Loucy (cell line): ENCODE measurements at regions not wholly inside any gene's neighbourhood (a gene's known extent, or its start where the extent isn't known, plus 50 kb on each side); places are given as distances from the start of the nearest gene placed in this dataset.

ENCODE experiments used
- H2AFZ ChIP-seq: fragments of 200-600 bp; sonication (generic); 2 replicates; pipeline ENCODE4 v1.6.0; 2016; ENCODE audit warnings: antibody characterized with exemption, mild to moderate bottlenecking, low read length, moderate library complexity
- H3F3A ChIP-seq: fragments of 200-600 bp; 2 replicates; pipeline ENCODE4 v1.6.0; 2016; ENCODE audit warnings: antibody characterized with exemption, low read depth, mild to moderate bottlenecking
- H3K27me3 ChIP-seq: fragments of 200-600 bp; sonication (generic); 2 replicates; pipeline ENCODE4 v1.6.1; 2014; ENCODE audit warnings: low read length, mild to moderate bottlenecking; ENCODE audit not compliant: insufficient read depth, poor library complexity, severe bottlenecking
- H3K36me3 ChIP-seq: fragments of 200-600 bp; sonication (generic); 2 replicates; pipeline ENCODE4 v1.6.1; 2016; ENCODE audit warnings: low read length; ENCODE audit not compliant: insufficient read depth
- H3K4me1 ChIP-seq: fragments of 200-600 bp; sonication (generic); 2 replicates; pipeline ENCODE4 v1.5.1; 2014; ENCODE audit warnings: low read length, mild to moderate bottlenecking; ENCODE audit not compliant: insufficient read depth, poor library complexity, severe bottlenecking
- H3K4me2 ChIP-seq: fragments of 200-600 bp; sonication (generic); 2 replicates; pipeline ENCODE4 v1.6.0; 2014; ENCODE audit warnings: antibody characterized with exemption, low read length, low read depth, mild to moderate bottlenecking; ENCODE audit not compliant: poor library complexity, severe bottlenecking
- H3K4me3 ChIP-seq: fragments of 200-600 bp; sonication (generic); 2 replicates; pipeline ENCODE4 v1.5.1; 2014; ENCODE audit warnings: low read length, mild to moderate bottlenecking, mixed read lengths; ENCODE audit not compliant: poor library complexity, severe bottlenecking
- H3K79me2 ChIP-seq: fragments of 200-600 bp; sonication (generic); 2 replicates; pipeline ENCODE4 v1.6.1; 2014; ENCODE audit warnings: low read length; ENCODE audit not compliant: insufficient read depth
- H3K9ac ChIP-seq: fragments of 200-600 bp; sonication (generic); 2 replicates; pipeline ENCODE4 v1.6.0; 2014; ENCODE audit warnings: mild to moderate bottlenecking, low read depth, low read length, moderate library complexity; ENCODE audit not compliant: poor library complexity, severe bottlenecking
- H3K9me2 ChIP-seq: fragments of 200-600 bp; sonication (generic); replicated peaks from 2 replicates; pipeline ENCODE4 v1.6.1; 2016; ENCODE audit warnings: low read depth, low read length, mixed read lengths
- H3K9me3 ChIP-seq: fragments of 200-600 bp; sonication (generic); 2 replicates; pipeline ENCODE4 v1.6.1; 2014; ENCODE audit warnings: mild to moderate bottlenecking, antibody characterized with exemption, low read length, low read depth; ENCODE audit not compliant: insufficient read depth
- H4K20me1 ChIP-seq: fragments of 200-600 bp; sonication (generic); 2 replicates; pipeline ENCODE4 v1.6.0; 2014; ENCODE audit warnings: antibody characterized with exemption, low read length, mild to moderate bottlenecking; ENCODE audit not compliant: insufficient read depth, poor library complexity, severe bottlenecking
- EZH2phosphoT487 ChIP-seq: fragments of 200-600 bp; IDR thresholded peaks from 2 replicates; pipeline ENCODE4 v1.6.1; 2018; ENCODE audit warnings: antibody characterized with exemption, mild to moderate bottlenecking, moderate library complexity, borderline replicate concordance
- TF ChIP-seq, protein P1 (sequence below): fragments of 200-600 bp; sonication (generic); conservative IDR thresholded peaks from 2 replicates; pipeline ENCODE4 v1.5.1; 2014; ENCODE audit warnings: mild to moderate bottlenecking, antibody characterized with exemption, low read length

DNA sequence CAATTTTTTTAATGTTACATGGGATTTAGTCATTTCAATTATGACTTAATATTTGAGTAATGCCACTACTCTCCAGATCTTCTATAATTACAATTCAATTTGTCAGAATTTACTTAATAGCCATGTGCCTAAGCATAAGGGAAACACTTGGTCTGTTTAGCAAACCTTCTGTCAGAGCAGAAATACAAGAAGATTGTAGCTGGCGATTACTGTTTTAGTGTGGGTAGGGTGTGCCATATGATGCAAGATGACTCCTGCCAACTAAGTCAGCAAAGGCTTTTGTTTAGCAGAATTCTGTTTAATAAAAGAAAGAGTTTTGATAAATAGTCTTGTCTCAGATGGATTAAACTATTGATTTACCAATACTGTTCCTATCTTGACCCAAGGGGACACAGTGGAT lies 455.4 kb downstream of the RNF144B start:
- H3K36me3 ChIP-seq = no peaks in the 10 kb centered on the region
- no peaks in the 10 kb centered on the region for H3F3A ChIP-seq
- H3K4me1 ChIP-seq = no peaks in the 10 kb centered on the region
- H3K9me3 ChIP-seq = no peaks in the 10 kb centered on the region
- H3K9ac ChIP-seq = no peak overlapping the region
- no peak overlapping the region for H3K4me3 ChIP-seq
- H3K4me2 ChIP-seq = no peak overlapping the region
- no peaks in the 10 kb centered on the region for H3K79me2 ChIP-seq
- no peak for TF ChIP-seq EZH2phosphoT487
- TF ChIP-seq, protein P1, sequence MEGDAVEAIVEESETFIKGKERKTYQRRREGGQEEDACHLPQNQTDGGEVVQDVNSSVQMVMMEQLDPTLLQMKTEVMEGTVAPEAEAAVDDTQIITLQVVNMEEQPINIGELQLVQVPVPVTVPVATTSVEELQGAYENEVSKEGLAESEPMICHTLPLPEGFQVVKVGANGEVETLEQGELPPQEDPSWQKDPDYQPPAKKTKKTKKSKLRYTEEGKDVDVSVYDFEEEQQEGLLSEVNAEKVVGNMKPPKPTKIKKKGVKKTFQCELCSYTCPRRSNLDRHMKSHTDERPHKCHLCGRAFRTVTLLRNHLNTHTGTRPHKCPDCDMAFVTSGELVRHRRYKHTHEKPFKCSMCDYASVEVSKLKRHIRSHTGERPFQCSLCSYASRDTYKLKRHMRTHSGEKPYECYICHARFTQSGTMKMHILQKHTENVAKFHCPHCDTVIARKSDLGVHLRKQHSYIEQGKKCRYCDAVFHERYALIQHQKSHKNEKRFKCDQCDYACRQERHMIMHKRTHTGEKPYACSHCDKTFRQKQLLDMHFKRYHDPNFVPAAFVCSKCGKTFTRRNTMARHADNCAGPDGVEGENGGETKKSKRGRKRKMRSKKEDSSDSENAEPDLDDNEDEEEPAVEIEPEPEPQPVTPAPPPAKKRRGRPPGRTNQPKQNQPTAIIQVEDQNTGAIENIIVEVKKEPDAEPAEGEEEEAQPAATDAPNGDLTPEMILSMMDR = no peak
- H3K27me3 ChIP-seq = no peaks in the 10 kb centered on the region
- no peak overlapping the region for H2AFZ ChIP-seq
- H3K9me2 ChIP-seq = no peaks in the 10 kb centered on the region
- no peaks in the 10 kb centered on the region for H4K20me1 ChIP-seq

DNA sequence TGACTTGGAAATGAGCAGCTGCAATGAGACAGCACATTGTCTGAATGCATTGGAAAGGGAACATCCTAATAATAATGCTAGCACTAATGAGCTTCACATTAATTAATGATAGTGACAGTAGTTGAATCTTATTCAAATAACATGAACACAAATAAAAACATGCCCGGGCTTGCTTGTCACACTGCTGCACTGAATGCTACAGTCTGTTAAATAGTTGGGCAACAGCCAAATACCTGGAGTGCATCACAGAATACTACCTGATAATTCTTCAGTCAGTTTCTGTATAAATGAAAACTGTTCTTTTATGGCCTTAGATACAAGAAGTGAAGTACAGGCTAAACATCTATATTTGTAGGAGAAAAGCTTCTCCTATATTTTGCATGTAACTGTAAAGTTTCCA lies 458.7 kb downstream of the RNF144B start:
- TF ChIP-seq, protein P1 = no peak
- TF ChIP-seq EZH2phosphoT487 = no peak

DNA sequence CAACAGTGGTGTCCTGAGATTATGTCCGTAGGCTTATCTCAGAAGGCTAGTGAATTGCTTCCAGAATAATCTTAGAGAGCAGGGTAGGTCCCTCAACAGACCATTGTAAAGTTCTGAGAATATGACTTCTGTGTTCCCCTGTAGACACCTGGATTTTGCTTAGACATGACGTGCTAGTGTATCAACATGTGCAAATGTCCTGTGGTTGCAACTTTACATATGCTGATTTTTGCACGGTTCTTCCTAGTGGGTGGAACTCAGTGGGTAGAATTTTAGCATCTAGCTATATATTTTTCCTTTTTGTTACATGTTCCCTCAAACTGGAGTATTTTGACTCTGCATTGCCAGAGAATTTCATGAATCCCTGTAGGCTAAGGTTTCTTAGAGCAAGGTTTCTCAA lies 459.2 kb downstream of the RNF144B start:
- Histone ChIP-seq H3K4me1 (no peaks in the 10 kb centered on the region), H3K36me3 (no peaks in the 10 kb centered on the region), H3K9me3 (no peaks in the 10 kb centered on the region), H3K79me2 (no peaks in the 10 kb centered on the region), H3F3A (no peaks in the 10 kb centered on the region), H4K20me1 (no peaks in the 10 kb centered on the region), H3K27me3 (no peaks in the 10 kb centered on the region), H3K4me3 (no peak overlapping the region), H3K9me2 (no peaks in the 10 kb centered on the region), H3K9ac (no peak overlapping the region), H2AFZ (no peak overlapping the region), H3K4me2 (no peak overlapping the region)
- TF ChIP-seq EZH2phosphoT487 = no peak

More for the DNA sequence above, 458.7 kb downstream of the RNF144B start:
- H3K9me2 ChIP-seq = no peaks in the 10 kb centered on the region
- H3K27me3 ChIP-seq = no peaks in the 10 kb centered on the region
- no peaks in the 10 kb centered on the region for H4K20me1 ChIP-seq
- H3K9me3 ChIP-seq = no peaks in the 10 kb centered on the region
- no peak overlapping the region for H3K4me3 ChIP-seq
- no peak overlapping the region for H2AFZ ChIP-seq
- H3K4me1 ChIP-seq = no peaks in the 10 kb centered on the region
- H3K36me3 ChIP-seq = no peaks in the 10 kb centered on the region
- H3K79me2 ChIP-seq = no peaks in the 10 kb centered on the region
- no peak overlapping the region for H3K4me2 ChIP-seq
- H3F3A ChIP-seq = no peaks in the 10 kb centered on the region
- H3K9ac ChIP-seq = no peak overlapping the region

DNA sequence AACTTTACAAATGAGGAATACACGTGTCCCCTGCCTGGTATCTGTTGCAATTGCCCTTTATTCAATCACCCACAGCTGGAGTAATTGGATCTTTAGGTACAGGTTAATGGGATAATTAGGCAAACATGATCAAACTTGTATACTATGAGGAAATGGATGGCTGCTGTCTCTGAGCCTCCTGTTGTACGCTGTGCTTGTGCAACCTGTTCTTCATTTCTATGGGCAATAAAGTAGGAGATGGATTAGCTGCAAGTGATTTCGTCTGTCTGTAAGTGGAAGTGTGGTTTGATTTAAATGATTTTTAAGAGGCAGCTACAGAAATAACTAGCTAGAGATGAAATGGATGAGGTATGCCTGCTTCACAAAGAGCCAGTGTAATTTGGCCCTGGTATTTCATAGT lies 474.1 kb downstream of the RNF144B start:
- Histone ChIP-seq H3K79me2 (no peaks in the 10 kb centered on the region), H3K4me1 (no peaks in the 10 kb centered on the region), H3K4me2 (no peak overlapping the region), H3K9ac (no peak overlapping the region), H2AFZ (no peak overlapping the region), H3K9me2 (no peaks in the 10 kb centered on the region), H3K4me3 (no peak overlapping the region), H4K20me1 (no peaks in the 10 kb centered on the region), H3K9me3 (no peaks in the 10 kb centered on the region), H3F3A (no peaks in the 10 kb centered on the region), H3K27me3 (no peaks in the 10 kb centered on the region), H3K36me3 (no peaks in the 10 kb centered on the region)
- no peak for TF ChIP-seq EZH2phosphoT487
- TF ChIP-seq, protein P1 = no peak
